ENCODE measurements at regions not wholly inside any gene's neighbourhood (a gene's known extent, or its start where the extent isn't known, plus 50 kb on each side); places are given as distances from the start of the nearest gene placed in this dataset.

- H3K18ac ChIP-seq (ENCODE audit: low read length) = no peak overlapping the region
These were observed 2471.5 kb downstream of the PCDH9 start for GRCh38 chr13:64758521-64759244.

GRCh38 chr13:64756621-64757020, 2473.5 kb downstream of the PCDH9 start:
- no peak overlapping the region for H3K9ac ChIP-seq (ENCODE audit: low read length)
- H2AFZ ChIP-seq (ENCODE audit: insufficient read depth, low read length, poor library complexity) = no peak overlapping the region
- H3K23ac ChIP-seq (ENCODE audit: low read length) = no peak overlapping the region
- H3K14ac ChIP-seq (ENCODE audit: low read length) = no peak overlapping the region
- no peaks in the 10 kb centered on the region for H3K79me2 ChIP-seq (ENCODE audit: control insufficient read depth, insufficient read depth, low read length, poor library complexity)
- H4K12ac ChIP-seq (ENCODE audit: low read depth, low read length) = no peak overlapping the region
- H3K4me3 ChIP-seq (ENCODE audit: low read depth, low read length) = no peak overlapping the region
- H3K36me3 ChIP-seq (ENCODE audit: control insufficient read depth in 1 of 2, insufficient read depth in 2 of 2, low read length in 2 of 2) = no peaks in the 10 kb centered on the region
- no peak overlapping the region for H3K27ac ChIP-seq (ENCODE audit: low read depth, low read length)
- no peak overlapping the region for H4K8ac ChIP-seq (ENCODE audit: low read depth, low read length)
- H3K4me2 ChIP-seq (ENCODE audit: low read length) = no peak overlapping the region
- peaks cover 0 to 2% of the 10 kb centered on the region in 2 experiments for H3K4me1 ChIP-seq (ENCODE audit: control insufficient read depth in 1 of 2, insufficient read depth in 2 of 2, low read length in 2 of 2)
- peaks cover 5% of the 10 kb centered on the region for H3K79me1 ChIP-seq (ENCODE audit: low read length)
- H2BK5ac ChIP-seq (ENCODE audit: low read depth, low read length, poor library complexity) = no peak overlapping the region
- no peak overlapping the region for H2AK5ac ChIP-seq (ENCODE audit: low read length)
- no peak overlapping the region for H3K18ac ChIP-seq (ENCODE audit: low read length)
- no peaks in the 10 kb centered on the region for H3K27me3 ChIP-seq (ENCODE audit: insufficient read depth, low read length)
- no peak overlapping the region for H3K4ac ChIP-seq (ENCODE audit: low read depth, low read length)
- WGBS (ENCODE audit: extremely low coverage, insufficient coverage, insufficient read length) = no CpG with 5 or more reads among the region's 1 CpG
- no peak overlapping the region for H4K91ac ChIP-seq (ENCODE audit: low read depth, low read length)
- H3K9me3 ChIP-seq (ENCODE audit: insufficient read depth, low read depth, low read length) = no peaks in the 10 kb centered on the region
- no peak overlapping the region for H2BK12ac ChIP-seq (ENCODE audit: low read length)
- peak in 1 of 2 donors; percentile 20 for DNase-seq
- no peak overlapping the region for H2BK120ac ChIP-seq (ENCODE audit: insufficient read depth, low read length, poor library complexity)

More at GRCh38 chr13:64758521-64759244, 2471.5 kb downstream of the PCDH9 start:
- Histone ChIP-seq H2AFZ (ENCODE audit: insufficient read depth, low read length, poor library complexity) (no peak overlapping the region), H3K36me3 (ENCODE audit: control insufficient read depth in 1 of 2, insufficient read depth in 2 of 2, low read length in 2 of 2) (no peaks in the 10 kb centered on the region), H3K4me3 (ENCODE audit: low read depth, low read length) (no peak overlapping the region), H3K9ac (ENCODE audit: low read length) (no peak overlapping the region), H3K4ac (ENCODE audit: low read depth, low read length) (no peak overlapping the region), H2BK12ac (ENCODE audit: low read length) (no peak overlapping the region), H3K4me2 (ENCODE audit: low read length) (no peak overlapping the region), H4K8ac (ENCODE audit: low read depth, low read length) (no peak overlapping the region), H2AK5ac (ENCODE audit: low read length) (peak overlapping the region; percentile 29), H3K27me3 (ENCODE audit: insufficient read depth, low read length) (no peaks in the 10 kb centered on the region), H2BK5ac (ENCODE audit: low read depth, low read length, poor library complexity) (peak overlapping the region; percentile 82), H2BK120ac (ENCODE audit: insufficient read depth, low read length, poor library complexity) (no peak overlapping the region), H3K79me2 (ENCODE audit: control insufficient read depth, insufficient read depth, low read length, poor library complexity) (no peaks in the 10 kb centered on the region), H3K9me3 (ENCODE audit: insufficient read depth, low read depth, low read length) (no peaks in the 10 kb centered on the region), H3K79me1 (ENCODE audit: low read length) (peaks cover 5% of the 10 kb centered on the region), H3K27ac (ENCODE audit: low read depth, low read length) (no peak overlapping the region), H4K12ac (ENCODE audit: low read depth, low read length) (peak overlapping the region; percentile 18), H4K91ac (ENCODE audit: low read depth, low read length) (peak overlapping the region; percentile 62), H3K14ac (ENCODE audit: low read length) (no peak overlapping the region), H3K23ac (ENCODE audit: low read length) (no peak overlapping the region), H3K4me1 (ENCODE audit: control insufficient read depth in 1 of 2, insufficient read depth in 2 of 2, low read length in 2 of 2) (peaks cover 0 to 2% of the 10 kb centered on the region in 2 experiments)
- no CpG with 5 or more reads among the region's 1 CpG for WGBS (ENCODE audit: extremely low coverage, insufficient coverage, insufficient read length)
- peak in 1 of 2 donors; percentile 3 for DNase-seq

- peak overlapping the region; percentile 11 for H4K8ac ChIP-seq (ENCODE audit: low read depth, low read length)
- H2BK5ac ChIP-seq (ENCODE audit: low read depth, low read length, poor library complexity) = peak overlapping the region; percentile 68
- H2BK120ac ChIP-seq (ENCODE audit: insufficient read depth, low read length, poor library complexity) = peak overlapping the region; percentile 43
- no CpG with 5 or more reads among the region's 3 CpGs for WGBS (ENCODE audit: extremely low coverage, insufficient coverage, insufficient read length)
- no peak overlapping the region for H4K12ac ChIP-seq (ENCODE audit: low read depth, low read length)
- no peak overlapping the region for H4K91ac ChIP-seq (ENCODE audit: low read depth, low read length)
- no peak overlapping the region for H3K4ac ChIP-seq (ENCODE audit: low read depth, low read length)
- no peaks in the 10 kb centered on the region for H3K79me2 ChIP-seq (ENCODE audit: control insufficient read depth, insufficient read depth, low read length, poor library complexity)
- H3K79me1 ChIP-seq (ENCODE audit: low read length) = peaks cover 5% of the 10 kb centered on the region
- no peak overlapping the region for H3K27ac ChIP-seq (ENCODE audit: low read depth, low read length)
- DNase-seq = peak in 1 of 2 donors; percentile 45
- H2BK12ac ChIP-seq (ENCODE audit: low read length) = no peak overlapping the region
- no peak overlapping the region for H3K4me3 ChIP-seq (ENCODE audit: low read depth, low read length)
- H3K23ac ChIP-seq (ENCODE audit: low read length) = no peak overlapping the region
- peaks cover 0 to 2% of the 10 kb centered on the region in 2 experiments for H3K4me1 ChIP-seq (ENCODE audit: control insufficient read depth in 1 of 2, insufficient read depth in 2 of 2, low read length in 2 of 2)
- H2AK5ac ChIP-seq (ENCODE audit: low read length) = peak overlapping the region; percentile 69
- no peaks in the 10 kb centered on the region for H3K9me3 ChIP-seq (ENCODE audit: insufficient read depth, low read depth, low read length)
- H3K36me3 ChIP-seq (ENCODE audit: control insufficient read depth in 1 of 2, insufficient read depth in 2 of 2, low read length in 2 of 2) = no peaks in the 10 kb centered on the region
- H3K4me2 ChIP-seq (ENCODE audit: low read length) = no peak overlapping the region
- H3K18ac ChIP-seq (ENCODE audit: low read length) = no peak overlapping the region
- no peaks in the 10 kb centered on the region for H3K27me3 ChIP-seq (ENCODE audit: insufficient read depth, low read length)
- no peak overlapping the region for H3K14ac ChIP-seq (ENCODE audit: low read length)
- no peak overlapping the region for H2AFZ ChIP-seq (ENCODE audit: insufficient read depth, low read length, poor library complexity)
- H3K9ac ChIP-seq (ENCODE audit: low read length) = no peak overlapping the region
These were observed 2474.2 kb downstream of the PCDH9 start for GRCh38 chr13:64755961-64756360.

- Histone ChIP-seq H3K23ac (ENCODE audit: low read length) (no peak overlapping the region), H2AK5ac (ENCODE audit: low read length) (no peak overlapping the region), H3K9ac (ENCODE audit: low read length) (no peak overlapping the region), H3K4ac (ENCODE audit: low read depth, low read length) (no peak overlapping the region), H4K8ac (ENCODE audit: low read depth, low read length) (no peak overlapping the region), H2BK120ac (ENCODE audit: insufficient read depth, low read length, poor library complexity) (no peak overlapping the region), H3K79me2 (ENCODE audit: control insufficient read depth, insufficient read depth, low read length, poor library complexity) (no peaks in the 10 kb centered on the region), H3K14ac (ENCODE audit: low read length) (no peak overlapping the region), H2BK5ac (ENCODE audit: low read depth, low read length, poor library complexity) (no peak overlapping the region), H4K91ac (ENCODE audit: low read depth, low read length) (no peak overlapping the region), H3K79me1 (ENCODE audit: low read length) (peaks cover 3% of the 10 kb centered on the region), H3K4me1 (ENCODE audit: control insufficient read depth in 1 of 2, insufficient read depth in 2 of 2, low read length in 2 of 2) (peaks cover 0 to 4% of the 10 kb centered on the region in 2 experiments), H4K12ac (ENCODE audit: low read depth, low read length) (no peak overlapping the region), H3K4me2 (ENCODE audit: low read length) (no peak overlapping the region), H3K4me3 (ENCODE audit: low read depth, low read length) (no peak overlapping the region), H2BK12ac (ENCODE audit: low read length) (no peak overlapping the region), H3K9me3 (ENCODE audit: insufficient read depth, low read depth, low read length) (no peaks in the 10 kb centered on the region), H3K36me3 (ENCODE audit: control insufficient read depth in 1 of 2, insufficient read depth in 2 of 2, low read length in 2 of 2) (no peaks in the 10 kb centered on the region), H3K27ac (ENCODE audit: low read depth, low read length) (no peak overlapping the region), H3K27me3 (ENCODE audit: insufficient read depth, low read length) (no peaks in the 10 kb centered on the region), H2AFZ (ENCODE audit: insufficient read depth, low read length, poor library complexity) (no peak overlapping the region), H3K18ac (ENCODE audit: low read length) (no peak overlapping the region)
- WGBS (ENCODE audit: extremely low coverage, insufficient coverage, insufficient read length) = no CpG with 5 or more reads among the region's 2 CpGs
- DNase-seq = peak in 1 of 2 donors; percentile 23
These were observed 2476.7 kb downstream of the PCDH9 start for GRCh38 chr13:64753233-64754000.
